Retina (tissue), 1 donor: ENCODE measurements at regions not wholly inside any gene's neighbourhood (a gene's known extent, or its start where the extent isn't known, plus 50 kb on each side); places are given as distances from the start of the nearest gene placed in this dataset.
"Not testable (repeated sequence)": the region's sequence is repeated elsewhere in the genome, so short reads cannot be mapped to it uniquely, and the experiment has no call there.

Experiments used
- DNase-seq: peaks from one replicate; pipeline ENCODE4 v3.0.0-alpha.2; 2016

- DNase-seq = no peak
These were observed 516.1 kb upstream of the CDH10 start for GRCh38 chr5:25160891-25161290.

- DNase-seq = no peak
These were observed 506.0 kb upstream of the CDH10 start for GRCh38 chr5:25150819-25151218.

- DNase-seq = no peak
These were observed 483.8 kb upstream of the CDH10 start for GRCh38 chr5:25128606-25129005.

GRCh38 chr5:25119650-25120049, 474.9 kb upstream of the CDH10 start:
- DNase-seq = no peak

GRCh38 chr5:25107853-25108252, 463.1 kb upstream of the CDH10 start:
- DNase-seq = no peak

GRCh38 chr5:25099538-25099937, 454.8 kb upstream of the CDH10 start:
- DNase-seq = no peak

GRCh38 chr5:25095261-25095660, 450.5 kb upstream of the CDH10 start:
- no peak for DNase-seq

- DNase-seq = no peak
These were observed 449.4 kb upstream of the CDH10 start for GRCh38 chr5:25094219-25094618.

- DNase-seq = no peak
These were observed 447.1 kb upstream of the CDH10 start for GRCh38 chr5:25091921-25092320.

- DNase-seq = no peak
These were observed 446.1 kb upstream of the CDH10 start for GRCh38 chr5:25090854-25091253.

- no peak for DNase-seq
These were observed 445.5 kb upstream of the CDH10 start for GRCh38 chr5:25090275-25090674.

GRCh38 chr5:25088689-25089088, 443.9 kb upstream of the CDH10 start:
- DNase-seq = not testable (repeated sequence)

- not testable (repeated sequence) for DNase-seq
These were observed 438.5 kb upstream of the CDH10 start for GRCh38 chr5:25083261-25083660.

GRCh38 chr5:25066239-25066638, 421.5 kb upstream of the CDH10 start:
- no peak for DNase-seq

GRCh38 chr5:25064306-25064705, 419.5 kb upstream of the CDH10 start:
- DNase-seq = no peak

GRCh38 chr5:25060575-25060974, 415.8 kb upstream of the CDH10 start:
- no peak for DNase-seq

GRCh38 chr5:25056836-25057235, 412.1 kb upstream of the CDH10 start:
- DNase-seq = peak; percentile 17

- DNase-seq = no peak
These were observed 388.9 kb upstream of the CDH10 start for GRCh38 chr5:25033658-25034057.

GRCh38 chr5:25029004-25029403, 384.2 kb upstream of the CDH10 start:
- no peak for DNase-seq

- DNase-seq = no peak
These were observed 382.7 kb upstream of the CDH10 start for GRCh38 chr5:25027526-25027925.

- DNase-seq = no peak
These were observed 382.3 kb upstream of the CDH10 start for GRCh38 chr5:25027061-25027460.

- DNase-seq = no peak
These were observed 381.1 kb upstream of the CDH10 start for GRCh38 chr5:25025831-25026230.

GRCh38 chr5:25020454-25020853, 375.7 kb upstream of the CDH10 start:
- no peak for DNase-seq

GRCh38 chr5:25009063-25009462, 364.3 kb upstream of the CDH10 start:
- DNase-seq = no peak

- DNase-seq = no peak
These were observed 362.0 kb upstream of the CDH10 start for GRCh38 chr5:25006734-25007133.

GRCh38 chr5:25006237-25006636, 361.5 kb upstream of the CDH10 start:
- DNase-seq = no peak
